GM10266 (cell line): ENCODE measurements at regions not wholly inside any gene's neighbourhood (a gene's known extent, or its start where the extent isn't known, plus 50 kb on each side); places are given as distances from the start of the nearest gene placed in this dataset.

ENCODE experiments used
- DNase-seq: peaks from one replicate; pipeline ENCODE4 v3.0.0; 2012; ENCODE audit errors: extremely low spot score
- TF ChIP-seq, protein P1 (sequence below): IDR thresholded peaks from 2 replicates; pipeline ENCODE4 v1.5.1; 2012; ENCODE audit warnings: mild to moderate bottlenecking, low read depth; ENCODE audit not compliant: control insufficient read depth, insufficient read depth; ENCODE audit errors: missing control alignments

DNA sequence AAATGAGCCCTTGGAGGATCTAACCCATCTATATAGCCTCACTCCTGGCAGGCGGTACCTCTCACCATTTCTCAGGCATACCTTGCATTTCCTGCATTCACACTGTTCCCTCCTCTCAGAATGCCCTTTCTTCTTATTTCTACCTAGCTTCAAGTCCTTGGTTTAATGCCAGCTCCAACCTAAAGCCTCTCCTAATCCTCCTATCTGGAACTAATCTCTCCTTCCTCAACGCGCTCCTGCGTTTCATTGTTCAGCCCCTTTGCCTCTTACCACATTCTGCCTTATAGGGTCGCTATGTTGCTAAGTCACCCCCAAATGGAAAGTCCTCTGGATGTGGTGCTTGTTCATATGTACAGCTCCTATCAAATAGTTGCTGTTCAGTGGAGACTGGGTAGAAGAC lies 288.5 kb upstream of the TUT7 start:
- DNase-seq = no peak
- TF ChIP-seq, protein P1, sequence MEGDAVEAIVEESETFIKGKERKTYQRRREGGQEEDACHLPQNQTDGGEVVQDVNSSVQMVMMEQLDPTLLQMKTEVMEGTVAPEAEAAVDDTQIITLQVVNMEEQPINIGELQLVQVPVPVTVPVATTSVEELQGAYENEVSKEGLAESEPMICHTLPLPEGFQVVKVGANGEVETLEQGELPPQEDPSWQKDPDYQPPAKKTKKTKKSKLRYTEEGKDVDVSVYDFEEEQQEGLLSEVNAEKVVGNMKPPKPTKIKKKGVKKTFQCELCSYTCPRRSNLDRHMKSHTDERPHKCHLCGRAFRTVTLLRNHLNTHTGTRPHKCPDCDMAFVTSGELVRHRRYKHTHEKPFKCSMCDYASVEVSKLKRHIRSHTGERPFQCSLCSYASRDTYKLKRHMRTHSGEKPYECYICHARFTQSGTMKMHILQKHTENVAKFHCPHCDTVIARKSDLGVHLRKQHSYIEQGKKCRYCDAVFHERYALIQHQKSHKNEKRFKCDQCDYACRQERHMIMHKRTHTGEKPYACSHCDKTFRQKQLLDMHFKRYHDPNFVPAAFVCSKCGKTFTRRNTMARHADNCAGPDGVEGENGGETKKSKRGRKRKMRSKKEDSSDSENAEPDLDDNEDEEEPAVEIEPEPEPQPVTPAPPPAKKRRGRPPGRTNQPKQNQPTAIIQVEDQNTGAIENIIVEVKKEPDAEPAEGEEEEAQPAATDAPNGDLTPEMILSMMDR = no peak

GRCh38 chr9:86641970-86642369 lies 287.8 kb upstream of the TUT7 start:
- TF ChIP-seq, protein P1 = no peak
- no peak for DNase-seq

DNA sequence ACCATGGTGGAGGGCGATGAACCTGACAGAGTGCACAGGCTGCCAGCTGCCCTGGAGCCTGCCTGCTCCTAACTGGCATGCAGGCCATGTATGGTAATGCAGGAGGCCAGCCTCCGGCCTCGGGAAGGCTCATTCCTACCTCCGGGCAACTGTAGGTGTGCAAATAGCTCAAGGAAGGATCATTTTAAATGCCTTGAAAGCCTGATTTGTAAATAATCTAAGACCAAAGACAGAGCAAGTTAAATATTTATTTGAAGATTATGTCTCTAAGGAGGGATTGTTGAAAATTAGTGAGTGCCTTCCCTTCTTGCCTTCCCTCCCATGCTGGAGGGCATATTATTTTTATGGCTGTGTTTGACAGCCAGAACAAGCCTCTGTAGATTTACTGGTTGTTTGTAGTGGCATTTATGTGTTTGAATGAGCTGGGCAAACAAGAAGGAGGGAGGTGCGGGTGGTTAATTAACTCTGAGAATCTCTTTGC lies 285.7 kb upstream of the TUT7 start:
- TF ChIP-seq, protein P1 = no peak
- DNase-seq = no peak

GRCh38 chr9:86639287-86639686 lies 285.1 kb upstream of the TUT7 start:
- no peak for DNase-seq
- TF ChIP-seq, protein P1 = no peak

- TF ChIP-seq, protein P1 = no peak
- DNase-seq = no peak
Observed at GRCh38 chr9:86638109-86638508, 283.9 kb upstream of the TUT7 start.

DNA sequence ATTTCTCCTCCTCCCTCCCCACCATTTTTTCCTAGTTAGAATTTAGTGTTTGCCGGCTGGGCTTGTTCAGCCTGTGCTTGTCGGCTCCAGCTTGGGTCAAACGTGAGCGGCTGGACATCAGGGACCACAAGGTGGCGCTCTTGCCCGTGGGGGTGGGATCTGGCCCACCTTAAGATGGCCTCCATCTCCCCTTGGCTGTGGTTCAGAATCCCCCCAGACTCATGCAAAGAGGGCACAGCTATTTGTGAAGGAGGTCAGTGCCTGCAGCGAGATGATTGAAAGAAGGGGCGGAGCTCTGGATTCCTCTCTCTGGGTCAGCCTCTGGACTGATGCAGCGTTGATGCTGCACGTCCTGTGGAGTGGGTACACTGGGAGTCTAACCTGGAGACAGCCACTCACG lies 283.3 kb upstream of the TUT7 start:
- no peak for DNase-seq
- TF ChIP-seq, protein P1 = peak; percentile 51

DNA sequence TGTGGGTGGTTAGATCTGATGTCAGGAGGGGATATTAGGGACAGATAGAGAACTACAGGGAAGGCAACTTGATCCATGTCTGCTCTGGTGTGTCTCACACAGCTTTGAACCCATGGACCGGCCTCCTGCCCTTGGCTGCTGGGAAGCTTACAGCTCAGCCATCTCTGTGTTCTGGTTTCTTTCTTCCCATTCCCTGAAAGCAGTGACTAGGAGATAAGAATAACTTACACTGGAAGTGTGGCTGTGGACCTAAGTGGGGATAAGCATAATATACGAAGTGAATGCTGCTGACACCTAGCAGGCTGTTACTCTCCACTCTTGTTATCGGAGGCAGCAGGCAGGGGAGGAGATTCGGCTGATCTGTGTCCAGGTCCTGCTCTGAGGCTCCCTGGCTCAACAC lies 282.3 kb upstream of the TUT7 start:
- TF ChIP-seq, protein P1 = no peak
- no peak for DNase-seq
